ENCODE measurements at regions not wholly inside any gene's neighbourhood (a gene's known extent, or its start where the extent isn't known, plus 50 kb on each side); places are given as distances from the start of the nearest gene placed in this dataset.

DNA sequence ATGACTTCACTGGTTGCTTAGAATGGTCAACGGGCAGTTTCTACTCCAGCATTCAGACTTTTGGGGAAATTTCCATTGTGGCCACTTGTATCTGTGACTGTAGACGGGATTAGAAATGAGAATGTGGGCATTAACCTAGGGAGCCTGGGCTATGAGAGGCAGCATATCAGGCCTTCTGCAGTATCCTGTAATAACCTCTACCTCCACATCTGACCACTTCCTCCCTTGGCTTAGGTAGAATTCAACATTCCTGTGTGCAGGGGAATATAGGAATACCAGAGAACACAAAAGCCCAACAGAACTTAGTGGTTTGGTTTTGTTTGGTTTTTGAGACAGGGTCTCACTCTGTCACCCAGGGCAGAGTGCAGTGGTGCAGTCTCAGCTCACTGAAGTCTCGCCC lies 76.4 kb upstream of the HOXC13 start:
- Histone ChIP-seq H3K27me3 (ENCODE audit: control insufficient read depth in 1 of 2, insufficient read depth in 2 of 2, low read length in 2 of 2) (peaks cover 0 to 26% of the 10 kb centered on the region in 2 experiments; a peak in 2 of 5 replicates), H3K4me2 (ENCODE audit: low read depth, low read length) (no peak overlapping the region), H2AFZ (ENCODE audit: low read length) (no peak overlapping the region), H3K27ac (ENCODE audit: extremely low read length, insufficient read depth, low read length) (no peak overlapping the region), H4K20me1 (ENCODE audit: insufficient read depth, low read length) (no peaks in the 10 kb centered on the region), H3K36me3 (replicated peaks in 1 of 2; ENCODE audit: control insufficient read depth in 1 of 2, insufficient read depth in 2 of 2, low read length in 2 of 2) (no peaks in the 10 kb centered on the region), H3K9me3 (ENCODE audit: low read length) (no peaks in the 10 kb centered on the region), H3K4me3 (replicated peaks in 1 of 3; ENCODE audit: insufficient read depth in 1 of 3, low read depth in 2 of 3, low read length in 3 of 3) (no peak overlapping the region), H3K9ac (ENCODE audit: insufficient read depth, low read depth, low read length) (no peak overlapping the region), H3K79me2 (ENCODE audit: insufficient read depth, low read length) (no peaks in the 10 kb centered on the region), H3K4me1 (ENCODE audit: insufficient read depth, low read length) (no peaks in the 10 kb centered on the region)
- ChIA-PET CTCF (ENCODE audit: low intra/inter-chr PET ratio, low total read pairs) (no interaction called here), POLR2A (no interaction called here)
- TF ChIP-seq SAP130 (CRISPR knock-in tag; IDR thresholded peaks at IDR 0.05; ENCODE audit: low read depth) (no peak), ZNF17 (CRISPR knock-in tag; IDR thresholded peaks at IDR 0.05) (no peak), ZMYM4 (CRISPR knock-in tag; IDR thresholded peaks at IDR 0.05) (no peak), FOXM1 (CRISPR knock-in tag; IDR thresholded peaks at IDR 0.05) (no peak), ATAD3A (CRISPR knock-in tag; IDR thresholded peaks at IDR 0.05) (no peak), TRIM24 (CRISPR knock-in tag; IDR thresholded peaks at IDR 0.05) (no peak), ZFP36L2 (CRISPR knock-in tag; IDR thresholded peaks at IDR 0.05) (no peak), ZSCAN30 (CRISPR knock-in tag; IDR thresholded peaks at IDR 0.05) (no peak), ZNF75D (CRISPR knock-in tag; IDR thresholded peaks at IDR 0.05; ENCODE audit: borderline replicate concordance) (no peak), NFE2L1 (CRISPR knock-in tag; IDR thresholded peaks at IDR 0.05; ENCODE audit: borderline replicate concordance) (no peak), KLF9 (CRISPR knock-in tag; IDR thresholded peaks at IDR 0.05; ENCODE audit: low read depth) (no peak), ZNF605 (CRISPR knock-in tag; IDR thresholded peaks at IDR 0.05) (no peak), ZNF713 (CRISPR knock-in tag; IDR thresholded peaks at IDR 0.05) (no peak), LCORL (IDR thresholded peaks at IDR 0.05) (no peak), LCORL (CRISPR knock-in tag; IDR thresholded peaks at IDR 0.05) (no peak), ZFP62 (CRISPR knock-in tag; IDR thresholded peaks at IDR 0.05) (no peak)
- TF ChIP-seq, protein P1, sequence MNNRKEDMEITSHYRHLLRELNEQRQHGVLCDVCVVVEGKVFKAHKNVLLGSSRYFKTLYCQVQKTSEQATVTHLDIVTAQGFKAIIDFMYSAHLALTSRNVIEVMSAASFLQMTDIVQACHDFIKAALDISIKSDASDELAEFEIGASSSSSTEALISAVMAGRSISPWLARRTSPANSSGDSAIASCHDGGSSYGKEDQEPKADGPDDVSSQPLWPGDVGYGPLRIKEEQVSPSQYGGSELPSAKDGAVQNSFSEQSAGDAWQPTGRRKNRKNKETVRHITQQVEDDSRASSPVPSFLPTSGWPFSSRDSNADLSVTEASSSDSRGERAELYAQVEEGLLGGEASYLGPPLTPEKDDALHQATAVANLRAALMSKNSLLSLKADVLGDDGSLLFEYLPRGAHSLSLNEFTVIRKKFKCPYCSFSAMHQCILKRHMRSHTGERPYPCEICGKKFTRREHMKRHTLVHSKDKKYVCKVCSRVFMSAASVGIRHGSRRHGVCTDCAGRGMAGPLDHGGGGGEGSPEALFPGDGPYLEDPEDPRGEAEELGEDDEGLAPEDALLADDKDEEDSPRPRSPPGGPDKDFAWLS (CRISPR knock-in tag; IDR thresholded peaks at IDR 0.05; ENCODE audit: borderline replicate concordance): no peak
- TF ChIP-seq, protein P2, sequence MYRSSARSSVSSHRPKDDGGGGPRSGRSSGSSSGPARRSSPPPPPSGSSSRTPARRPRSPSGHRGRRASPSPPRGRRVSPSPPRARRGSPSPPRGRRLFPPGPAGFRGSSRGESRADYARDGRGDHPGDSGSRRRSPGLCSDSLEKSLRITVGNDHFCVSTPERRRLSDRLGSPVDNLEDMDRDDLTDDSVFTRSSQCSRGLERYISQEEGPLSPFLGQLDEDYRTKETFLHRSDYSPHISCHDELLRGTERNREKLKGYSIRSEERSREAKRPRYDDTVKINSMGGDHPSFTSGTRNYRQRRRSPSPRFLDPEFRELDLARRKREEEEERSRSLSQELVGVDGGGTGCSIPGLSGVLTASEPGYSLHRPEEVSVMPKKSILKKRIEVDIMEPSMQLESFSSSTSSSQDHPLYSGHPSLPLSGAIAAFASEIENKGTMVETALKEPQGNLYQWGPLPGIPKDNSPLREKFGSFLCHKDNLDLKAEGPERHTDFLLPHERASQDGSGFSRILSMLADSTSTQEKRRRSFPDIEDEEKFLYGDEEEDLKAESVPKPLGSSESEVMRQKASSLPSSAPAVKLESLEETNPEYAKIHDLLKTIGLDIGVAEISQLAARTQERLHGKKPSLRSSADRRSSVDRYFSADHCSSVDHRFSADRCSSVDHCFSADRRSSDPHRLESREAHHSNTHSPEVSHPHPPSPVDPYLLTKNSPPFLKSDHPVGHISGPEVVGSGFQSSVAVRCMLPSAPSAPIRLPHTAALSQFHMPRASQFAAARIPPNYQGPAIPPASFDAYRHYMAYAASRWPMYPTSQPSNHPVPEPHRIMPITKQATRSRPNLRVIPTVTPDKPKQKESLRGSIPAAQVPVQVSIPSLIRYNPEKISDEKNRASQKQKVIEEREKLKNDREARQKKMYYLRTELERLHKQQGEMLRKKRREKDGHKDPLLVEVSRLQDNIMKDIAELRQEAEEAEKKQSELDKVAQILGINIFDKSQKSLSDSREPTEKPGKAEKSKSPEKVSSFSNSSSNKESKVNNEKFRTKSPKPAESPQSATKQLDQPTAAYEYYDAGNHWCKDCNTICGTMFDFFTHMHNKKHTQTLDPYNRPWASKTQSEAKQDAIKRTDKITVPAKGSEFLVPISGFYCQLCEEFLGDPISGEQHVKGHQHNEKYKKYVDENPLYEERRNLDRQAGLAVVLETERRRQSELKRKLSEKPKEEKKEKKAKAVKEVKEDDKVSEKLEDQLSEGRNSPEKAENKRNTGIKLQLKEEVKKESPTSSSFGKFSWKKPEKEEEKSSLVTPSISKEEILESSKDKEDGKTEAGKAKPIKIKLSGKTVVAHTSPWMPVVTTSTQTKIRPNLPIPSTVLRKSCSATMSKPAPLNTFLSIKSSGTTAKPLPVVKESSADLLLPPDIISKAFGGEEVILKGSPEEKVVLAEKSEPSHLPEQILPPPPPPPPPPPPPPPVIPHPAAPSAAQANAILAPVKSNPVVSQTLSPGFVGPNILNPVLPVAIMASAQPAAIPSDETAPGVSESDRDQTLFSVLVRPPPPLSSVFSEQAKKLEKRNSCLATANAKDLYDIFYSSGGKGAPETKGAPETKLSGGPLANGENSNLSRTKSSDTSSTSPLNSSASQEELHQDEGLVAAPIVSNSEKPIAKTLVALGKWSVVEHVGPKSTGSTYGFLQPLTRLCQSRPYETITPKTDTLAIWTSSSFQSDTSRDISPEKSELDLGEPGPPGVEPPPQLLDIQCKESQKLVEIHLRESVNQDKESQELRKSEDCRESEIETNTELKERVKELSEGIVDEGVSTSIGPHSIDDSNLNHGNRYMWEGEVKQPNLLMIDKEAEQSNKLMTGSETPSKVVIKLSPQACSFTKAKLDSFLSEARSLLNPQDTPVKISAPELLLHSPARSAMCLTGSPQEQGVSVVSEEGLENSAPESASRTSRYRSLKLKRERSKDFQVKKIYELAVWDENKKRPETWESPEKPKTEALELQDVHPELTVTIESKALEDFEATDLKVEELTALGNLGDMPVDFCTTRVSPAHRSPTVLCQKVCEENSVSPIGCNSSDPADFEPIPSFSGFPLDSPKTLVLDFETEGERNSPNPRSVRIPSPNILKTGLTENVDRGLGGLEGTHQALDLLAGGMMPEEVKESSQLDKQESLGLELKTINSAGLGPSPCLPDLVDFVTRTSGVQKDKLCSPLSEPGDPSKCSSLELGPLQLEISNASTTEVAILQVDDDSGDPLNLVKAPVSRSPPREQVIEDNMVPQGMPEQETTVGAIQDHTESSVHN (CRISPR knock-in tag; IDR thresholded peaks at IDR 0.05): no peak
- ATAC-seq: no peak
- in situ Hi-C loops (cut with HindIII; ENCODE audit: extremely low pct_ligation_motif_present, low pct_unique_long_range_greater_than_20kb): no loop called here
- no peak for DNase-seq (ENCODE audit: low spot score)
- no TSS peak for BruUV-seq (replicated peaks)
- 0% methylated on average over 2 of the region's 3 CpGs for WGBS (ENCODE audit: low lambda C conversion rate)
- no peak for FAIRE-seq
- intact Hi-C loops (cut with micrococcal nuclease; ENCODE audit: unreplicated experiment): no loop called here

All from HepG2 (cell line).